ENCODE measurements at regions not wholly inside any gene's neighbourhood (a gene's known extent, or its start where the extent isn't known, plus 50 kb on each side); places are given as distances from the start of the nearest gene placed in this dataset.

DNA sequence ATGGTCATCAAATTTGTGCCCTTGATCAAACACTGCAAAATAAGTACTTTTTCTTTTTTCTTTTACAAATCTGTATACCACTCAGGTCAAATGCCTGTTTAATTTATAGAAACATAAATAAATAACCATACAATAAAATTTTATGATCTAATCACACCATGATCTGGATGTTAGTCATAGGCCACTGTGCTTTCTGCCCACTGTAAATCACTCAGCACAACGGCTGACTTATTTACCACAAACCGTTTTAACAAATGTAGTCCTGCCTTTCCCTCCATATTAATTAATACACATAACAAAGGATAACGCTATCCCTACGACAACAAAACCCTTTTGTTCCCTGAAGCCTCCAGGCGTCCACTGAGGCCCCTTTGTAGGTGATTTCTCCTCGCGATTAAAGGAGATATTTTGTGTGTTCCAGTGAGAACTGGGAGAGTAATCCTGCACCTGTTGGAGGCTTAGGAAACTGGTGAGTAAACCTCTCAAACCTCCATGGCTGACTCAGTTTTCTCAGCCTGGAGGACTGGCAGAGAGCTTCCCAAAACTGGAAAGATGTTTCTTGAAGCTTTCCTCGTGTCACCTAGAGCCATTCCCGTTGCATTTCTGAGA lies 477.1 kb upstream of the SGCG start:
- DNase-seq = no peak

DNA sequence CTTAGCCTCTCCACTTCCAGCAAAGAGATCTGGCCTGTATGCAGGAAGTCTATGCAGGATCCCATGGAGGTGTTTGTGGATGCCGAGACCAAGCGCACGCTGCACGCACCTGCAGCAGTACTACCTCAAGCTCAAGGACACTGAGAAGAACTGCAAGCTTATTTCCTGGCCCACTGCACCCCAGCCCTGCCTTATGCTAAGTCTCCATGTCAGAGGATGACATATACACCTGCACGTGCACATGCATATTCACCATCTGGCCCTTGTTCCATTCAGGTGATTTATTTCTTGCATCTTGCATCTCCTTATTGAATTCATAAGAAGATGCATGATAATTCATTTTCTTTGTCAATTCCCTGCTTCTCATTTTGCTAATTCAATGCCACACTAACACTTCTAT lies 472.8 kb upstream of the SGCG start:
- DNase-seq = no peak

DNA sequence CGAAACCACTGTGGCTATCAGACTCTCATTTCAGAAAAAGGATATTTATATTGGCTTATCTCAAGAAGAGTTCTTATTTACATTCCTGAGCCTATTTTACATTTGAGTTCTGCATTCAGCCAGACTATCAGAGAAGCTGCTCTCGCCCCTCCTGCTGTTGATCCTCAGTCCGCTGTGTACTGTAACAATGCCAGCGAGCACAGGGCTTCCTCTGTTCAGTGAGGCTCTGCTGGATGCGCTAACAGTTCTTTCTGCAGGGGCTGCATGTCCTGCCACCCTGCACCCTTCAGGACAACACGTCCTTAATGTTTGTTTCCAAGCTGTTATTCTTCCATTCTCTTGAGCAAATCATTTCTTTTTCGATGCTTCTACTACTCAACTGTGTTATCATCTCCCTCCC lies 463.7 kb upstream of the SGCG start:
- DNase-seq = no peak

GRCh38 chr13:22726726-22727125 lies 454.1 kb upstream of the SGCG start:
- DNase-seq = no peak

- no peak for DNase-seq
These were observed 445.5 kb upstream of the SGCG start for GRCh38 chr13:22735011-22735995.

- no peak for DNase-seq
These were observed 444.6 kb upstream of the SGCG start for GRCh38 chr13:22736084-22736767.

GRCh38 chr13:22736768-22737092 lies 444.0 kb upstream of the SGCG start:
- no peak for DNase-seq

DNA sequence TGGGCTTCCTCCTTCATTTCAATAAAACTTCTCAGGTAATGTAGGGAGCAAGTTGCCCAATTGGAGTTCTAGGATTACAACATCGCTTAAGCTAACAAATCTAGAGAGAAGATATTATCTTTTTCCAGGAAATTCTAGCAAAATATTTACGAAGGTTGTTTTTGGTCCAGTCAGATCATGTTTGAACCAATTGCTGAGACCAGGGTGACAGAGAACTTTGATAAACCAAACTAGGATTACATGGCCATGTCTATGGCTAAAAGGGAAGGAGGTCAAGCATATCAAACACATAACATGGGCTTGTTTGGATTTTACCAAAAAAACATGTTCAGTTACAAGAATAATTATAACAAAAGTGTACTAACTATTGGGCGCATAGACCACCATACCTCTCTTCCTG lies 442.4 kb upstream of the SGCG start:
- no peak for DNase-seq

- no peak for DNase-seq
These were observed 440.5 kb upstream of the SGCG start for GRCh38 chr13:22740264-22740663.

DNA sequence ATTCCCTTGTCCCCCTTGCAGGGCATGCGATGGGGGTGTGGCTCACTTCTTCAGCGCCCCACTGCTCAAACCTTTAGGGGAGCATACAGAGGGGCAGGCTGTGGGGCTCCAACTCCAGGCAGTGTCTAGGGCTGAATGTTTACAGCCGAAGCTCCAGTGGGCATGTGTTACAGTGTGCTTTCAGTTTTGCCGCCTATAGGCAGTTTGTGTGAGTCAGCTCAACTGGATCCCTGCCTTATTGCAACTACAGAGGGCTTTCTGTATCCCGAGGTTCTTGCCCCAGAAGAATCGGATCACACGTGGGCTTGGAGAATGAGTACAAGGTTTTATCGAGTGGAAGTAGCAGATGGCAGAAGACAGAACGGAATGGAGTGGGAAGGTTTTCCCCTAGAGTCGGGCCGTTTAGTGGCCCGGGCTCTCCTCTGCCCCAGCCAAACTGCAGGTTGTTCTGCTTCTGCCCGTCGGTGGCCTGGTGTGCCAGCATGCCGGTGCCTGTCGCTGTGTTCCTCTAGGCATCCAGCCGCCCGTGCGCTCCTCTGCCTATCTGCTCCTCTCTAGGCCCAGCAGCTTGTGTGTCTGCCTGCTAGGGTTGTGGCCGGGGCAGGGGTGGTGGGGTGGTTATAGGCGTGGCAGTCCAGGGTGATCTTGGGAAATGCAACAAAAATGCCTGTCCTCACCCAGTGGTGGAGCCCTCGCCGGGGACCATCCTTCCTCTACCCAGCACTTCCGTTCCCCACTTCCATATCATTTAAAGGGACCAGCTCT lies 435.9 kb upstream of the SGCG start:
- DNase-seq = no peak

DNA sequence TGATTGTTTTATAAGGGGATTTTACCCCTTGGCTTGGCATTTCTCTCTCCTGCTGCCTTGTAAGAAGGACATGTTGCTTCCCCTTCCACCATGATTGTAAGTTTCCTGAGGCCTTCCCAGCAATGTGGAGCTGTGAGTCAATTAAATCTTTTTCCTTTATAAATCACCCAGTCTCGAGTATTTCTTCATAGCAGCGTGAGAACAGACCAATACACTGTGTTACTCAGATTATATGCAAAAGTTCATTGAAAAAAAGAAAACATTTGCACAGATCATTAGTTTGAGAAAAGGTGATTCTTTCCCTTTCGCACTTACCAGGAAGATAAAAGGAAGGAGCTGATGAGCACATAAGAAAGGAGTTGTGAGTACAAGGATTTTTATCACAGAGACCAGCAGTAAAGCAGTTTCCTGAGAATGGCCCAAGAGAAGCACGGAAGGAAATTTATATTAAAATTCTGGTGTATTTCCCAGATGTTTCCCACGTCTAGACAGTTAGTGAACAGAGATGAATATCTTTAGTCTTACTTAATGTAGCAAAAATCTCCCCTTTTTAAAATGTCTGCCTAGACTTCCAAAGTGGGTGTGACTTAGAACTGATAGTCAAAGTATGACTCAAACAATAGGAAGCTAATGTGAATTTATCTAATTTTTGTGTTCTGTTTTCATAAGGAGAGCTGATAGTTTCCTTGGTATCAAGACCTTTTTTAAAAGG lies 431.8 kb upstream of the SGCG start:
- DNase-seq = no peak

DNA sequence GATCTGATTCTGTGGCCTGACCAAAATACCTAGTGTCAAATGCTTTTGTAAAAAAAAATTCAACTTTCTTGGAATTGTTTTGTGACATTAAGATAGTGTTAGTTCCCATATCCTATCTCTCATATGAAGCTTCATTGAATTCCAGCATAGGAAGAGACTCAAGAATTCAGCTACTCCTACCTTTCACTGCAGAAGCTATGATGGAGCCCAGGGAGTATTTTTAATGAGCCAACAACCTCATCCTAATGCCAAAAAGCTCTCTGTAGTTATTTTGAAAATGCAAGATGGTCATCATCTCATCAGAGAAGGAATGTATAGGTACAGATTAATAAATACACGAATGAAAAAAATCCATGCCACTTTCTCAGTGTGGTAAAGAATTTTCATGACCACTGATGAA lies 431.2 kb upstream of the SGCG start:
- no peak for DNase-seq

- DNase-seq = no peak
These were observed 423.2 kb upstream of the SGCG start for GRCh38 chr13:22757530-22758120.

GRCh38 chr13:22758245-22758644 lies 422.5 kb upstream of the SGCG start:
- DNase-seq = no peak

DNA sequence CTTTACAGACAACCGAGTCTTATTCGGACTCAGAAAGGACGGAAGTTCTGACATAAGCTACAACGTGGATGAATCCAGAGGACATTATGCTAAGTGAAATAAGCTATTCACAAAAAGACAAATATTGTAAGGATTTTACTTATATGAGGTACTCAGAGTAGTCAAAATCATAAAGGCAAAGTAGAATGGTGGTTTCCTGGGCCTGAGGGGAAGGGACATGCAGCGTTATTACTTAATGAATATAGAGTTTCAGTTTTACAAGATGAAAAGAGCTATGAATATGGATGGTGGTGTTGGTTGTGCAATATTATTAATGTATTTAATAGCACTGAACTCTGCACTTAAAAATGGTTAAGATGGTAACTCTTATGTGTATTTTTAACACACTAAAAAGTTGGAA lies 419.1 kb upstream of the SGCG start:
- DNase-seq = no peak

DNA sequence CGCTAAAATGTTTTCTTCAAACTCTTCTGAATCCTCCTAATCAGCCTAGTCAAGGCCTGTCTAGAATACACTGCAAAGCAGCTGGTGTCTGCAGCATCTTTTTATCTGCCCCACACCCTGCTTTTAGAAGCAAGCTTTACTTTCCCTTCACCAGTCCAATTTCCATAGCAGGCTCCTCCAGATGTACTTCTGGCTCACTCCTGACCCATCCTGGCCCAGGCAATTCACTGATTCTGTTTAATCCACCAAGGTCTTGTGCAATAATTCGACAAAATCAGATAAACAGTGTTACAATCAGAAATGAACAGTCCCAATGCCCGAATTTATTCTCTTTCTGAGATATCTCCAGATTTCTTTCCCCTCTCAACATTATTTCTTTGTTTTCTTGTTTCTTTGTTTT lies 415.2 kb upstream of the SGCG start:
- no peak for DNase-seq

DNA sequence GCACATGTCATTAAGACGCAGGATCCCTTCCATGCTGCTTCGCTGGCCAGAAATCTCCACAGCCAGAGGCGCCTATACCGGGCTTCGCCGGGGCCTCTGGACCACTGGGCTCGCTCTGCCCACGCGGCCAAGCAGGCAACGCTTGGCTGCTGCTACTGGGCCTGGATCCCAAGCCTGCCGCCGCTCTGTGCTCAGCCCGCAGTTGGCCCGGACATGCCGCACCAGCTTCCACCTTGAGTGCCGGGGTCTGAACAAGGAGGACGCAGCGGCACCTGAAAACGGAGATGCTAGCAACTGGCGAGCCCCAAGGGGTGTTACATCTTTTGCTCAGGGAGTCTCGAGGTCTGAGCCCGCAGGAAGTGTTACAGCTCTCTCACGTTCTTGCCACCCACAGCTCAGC lies 409.9 kb upstream of the SGCG start:
- DNase-seq = no peak

DNA sequence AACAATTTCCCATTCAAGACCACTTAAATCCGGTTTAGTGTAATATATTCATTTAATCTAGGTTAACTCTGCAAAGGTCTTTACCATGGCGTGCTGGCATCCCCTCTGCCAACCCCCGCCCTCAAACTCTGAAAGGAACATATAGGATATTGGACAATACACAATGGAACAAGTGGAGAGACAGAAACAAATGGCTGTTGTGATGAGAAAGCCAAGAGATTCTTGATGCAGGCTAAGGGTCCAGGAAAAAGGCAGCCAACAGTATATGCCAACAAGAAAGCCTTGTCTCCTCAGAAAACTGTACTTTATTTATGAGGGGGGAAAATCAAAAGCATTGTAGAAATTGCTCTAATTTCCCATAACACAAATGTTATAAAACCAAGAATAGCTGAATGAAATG lies 407.3 kb upstream of the SGCG start:
- no peak for DNase-seq

DNA sequence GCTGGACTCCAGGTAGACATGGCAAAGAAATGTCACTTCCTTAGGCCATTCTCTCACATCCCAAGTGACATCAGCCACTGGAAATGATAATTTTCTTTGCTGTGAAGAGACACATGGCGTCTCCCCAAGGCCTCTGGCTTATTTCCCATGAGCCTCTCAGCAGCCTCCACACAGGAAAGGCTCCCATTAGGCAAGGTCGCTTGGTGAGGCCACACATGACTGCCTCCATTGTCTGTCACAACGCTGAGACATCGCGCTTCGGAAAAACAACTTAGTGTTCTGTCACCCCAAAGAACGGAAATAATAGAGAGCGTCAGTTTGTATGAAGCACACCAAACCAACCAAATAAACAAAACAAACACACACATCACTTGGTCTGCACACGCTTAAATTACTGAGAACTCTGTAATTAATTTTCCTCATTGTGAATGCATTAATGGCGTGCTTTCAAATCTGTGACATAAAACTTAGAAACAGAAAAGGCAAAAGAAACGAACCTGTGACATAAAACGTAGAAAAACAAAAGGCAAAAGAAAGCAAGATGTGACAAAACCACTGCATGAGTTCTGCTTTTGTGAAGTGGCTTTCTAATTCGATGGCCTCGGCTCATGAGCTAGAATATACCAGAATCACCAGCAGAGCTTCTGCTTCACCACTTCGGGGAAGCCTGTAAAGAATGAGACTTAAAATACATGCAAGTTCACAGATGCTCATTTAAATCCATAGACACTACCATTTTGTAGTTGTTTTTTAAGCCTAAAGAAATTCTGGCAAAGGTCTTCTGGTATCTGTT lies 404.2 kb upstream of the SGCG start:
- no peak for DNase-seq

DNA sequence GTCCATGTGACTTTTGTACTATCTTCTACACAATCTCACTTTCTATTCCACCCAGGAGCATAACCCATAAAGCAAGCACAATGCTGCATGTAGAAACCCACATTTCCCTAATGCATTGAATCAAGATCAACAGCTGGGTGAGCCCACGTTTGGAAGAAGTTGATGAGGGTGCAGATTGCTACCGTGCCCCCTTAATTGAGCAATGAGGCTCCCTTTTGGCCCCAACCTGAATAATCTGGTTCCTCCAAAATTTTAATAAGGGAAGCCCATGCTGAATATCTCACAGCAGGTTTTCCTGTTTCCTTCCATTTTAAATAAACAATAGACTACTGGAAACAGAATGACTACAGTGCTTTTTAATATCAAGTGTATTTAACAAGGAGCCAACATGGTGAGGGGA lies 403.6 kb upstream of the SGCG start:
- DNase-seq = no peak

- DNase-seq = no peak
These were observed 391.7 kb upstream of the SGCG start for GRCh38 chr13:22789027-22789593.
